ENCODE measurements at regions not wholly inside any gene's neighbourhood (a gene's known extent, or its start where the extent isn't known, plus 50 kb on each side); places are given as distances from the start of the nearest gene placed in this dataset.

- H3K79me2 ChIP-seq (ENCODE audit: control insufficient read depth in 1 of 2, insufficient read depth in 2 of 2, low read length in 2 of 2), result no peaks in the 10 kb centered on the region
- no peak overlapping the region for H3K14ac ChIP-seq (ENCODE audit: insufficient read length)
- H2BK5ac ChIP-seq (ENCODE audit: low read depth, low read length), result no peak overlapping the region
- H3K23ac ChIP-seq (ENCODE audit: insufficient read length), result no peak overlapping the region
- no peaks in the 10 kb centered on the region for H4K20me1 ChIP-seq (replicated peaks in 1 of 2; ENCODE audit: control insufficient read depth in 1 of 2, insufficient read depth in 2 of 2, low read length in 2 of 2)
- DNase-seq (ENCODE audit: low read depth in 1 of 2, low spot score in 2 of 2), result no peak
- H2BK15ac ChIP-seq (ENCODE audit: low read length), result no peak overlapping the region
- no peak overlapping the region for H3K4ac ChIP-seq (replicated peaks; ENCODE audit: insufficient read length, low read depth, low read length)
- H3K23me2 ChIP-seq (ENCODE audit: low read depth, low read length), result no peaks in the 10 kb centered on the region
- H2AFZ ChIP-seq (ENCODE audit: low read length), result no peak overlapping the region
- WGBS, 2 experiments (ENCODE audit: extremely low coverage in 1 of 2, insufficient coverage in 1 of 2, insufficient read length in 1 of 2, insufficient replicate concordance in 2 of 2, low coverage in 1 of 2, low lambda C conversion rate in 2 of 2, missing lambda C conversion rate in 1 of 2), result 87% methylated on average over 3 of the region's 3 CpGs; no CpG with 5 or more reads in 1 of the 2 experiments
- H4K91ac ChIP-seq (replicated peaks; ENCODE audit: insufficient read length, low read length), result no peak overlapping the region
- H2BK20ac ChIP-seq (ENCODE audit: low read length), result no peak overlapping the region
- no peak overlapping the region for H2BK120ac ChIP-seq (replicated peaks; ENCODE audit: low read depth, low read length)
- no peak overlapping the region for H3K9ac ChIP-seq (replicated peaks in 1 of 4; ENCODE audit: extremely low read depth in 1 of 4, low read depth in 3 of 4, low read length in 3 of 4)
- H3K27ac ChIP-seq (ENCODE audit: low read depth, low read length), result no peak overlapping the region
- H3K36me3 ChIP-seq (ENCODE audit: control insufficient read depth in 2 of 4, insufficient read depth in 4 of 4, low read length in 3 of 4), result no peaks in the 10 kb centered on the region
- H2BK12ac ChIP-seq (ENCODE audit: low read depth, low read length), result no peak overlapping the region
- no peak overlapping the region for H3K18ac ChIP-seq (ENCODE audit: extremely low read depth, low read length)
- H2AK5ac ChIP-seq (ENCODE audit: low read depth, low read length), result no peak overlapping the region
- H4K5ac ChIP-seq (ENCODE audit: insufficient read length, low read depth, low read length), result no peak overlapping the region
- H3K4me1 ChIP-seq (replicated peaks in 1 of 4; ENCODE audit: control insufficient read depth in 3 of 4, insufficient read depth in 4 of 4, low read length in 3 of 4), result no peaks in the 10 kb centered on the region
- ChIA-PET POLR2A (ENCODE audit: partially characterized antibody) (no interaction called here), CTCF (ENCODE audit: partially characterized antibody) (no interaction called here)
- no peak overlapping the region for H3K4me2 ChIP-seq (ENCODE audit: insufficient read depth in 1 of 2, low read depth in 2 of 2, low read length in 2 of 2)
- no peaks in the 10 kb centered on the region for H3K27me3 ChIP-seq (replicated peaks in 1 of 4; ENCODE audit: control insufficient read depth in 3 of 4, extremely low read depth in 1 of 4, insufficient read depth in 3 of 4, low read length in 3 of 4)
- no peak overlapping the region for H4K8ac ChIP-seq (ENCODE audit: extremely low read depth, insufficient read depth, low read length)
- no peak overlapping the region for H3K56ac ChIP-seq (replicated peaks; ENCODE audit: insufficient read length, low read depth, low read length)
- H3K79me1 ChIP-seq (ENCODE audit: low read depth, low read length), result no peaks in the 10 kb centered on the region
- TF ChIP-seq KDM4A (IDR thresholded peaks at IDR 0.05; ENCODE audit: low read depth, low read length, severe bottlenecking) (no peak), RFX5 (IDR thresholded peaks at IDR 0.05; ENCODE audit: borderline replicate concordance, low read depth, low read length) (no peak)
- no peak overlapping the region for H3K4me3 ChIP-seq (ENCODE audit: extremely low read depth in 1 of 4, insufficient read depth in 2 of 4, low read depth in 3 of 4, low read length in 4 of 4)
- no peaks in the 10 kb centered on the region; a peak in 1 of 4 replicates for H3K9me3 ChIP-seq (ENCODE audit: insufficient read depth in 2 of 2, low read depth in 1 of 2, low read length in 1 of 2)
- no peak for FAIRE-seq
These were observed 151.0 kb upstream of the KRAS start for GRCh38 chr12:25401547-25402345.

All from H1 (cell line).